HUES64 (cell line): ENCODE measurements at regions not wholly inside any gene's neighbourhood (a gene's known extent, or its start where the extent isn't known, plus 50 kb on each side); places are given as distances from the start of the nearest gene placed in this dataset.

Experiments used
- H3K27ac ChIP-seq: 2 replicates; pipeline ENCODE4 v1.7.0; 2013; ENCODE audit warnings: low read depth, low read length, inconsistent platforms
- H3K27me3 ChIP-seq: 2 replicates; pipeline ENCODE4 v1.6.1; 2013; ENCODE audit warnings: mild to moderate bottlenecking, low read length; ENCODE audit not compliant: insufficient read depth
- H3K36me3 ChIP-seq: 2 replicates; pipeline ENCODE4 v1.6.1; 2013; ENCODE audit warnings: mild to moderate bottlenecking, low read length; ENCODE audit not compliant: insufficient read depth
- H3K4me1 ChIP-seq: 2 replicates; pipeline ENCODE4 v1.6.1; 2013; ENCODE audit warnings: mild to moderate bottlenecking, low read length, moderate library complexity; ENCODE audit not compliant: insufficient read depth
- H3K4me3 ChIP-seq: 2 replicates; pipeline ENCODE4 v1.5.1; 2013; ENCODE audit warnings: mild to moderate bottlenecking, low read length, moderate library complexity
- H3K9ac ChIP-seq: 2 replicates; pipeline ENCODE4 v1.6.1; 2013; ENCODE audit warnings: mild to moderate bottlenecking, low read depth, low read length
- H3K9me3 ChIP-seq: 2 replicates; pipeline ENCODE4 v1.6.1; 2013; ENCODE audit warnings: low read depth, low read length; ENCODE audit not compliant: insufficient read depth
- WGBS: fragments of 150-250, 120-280 bp; methylation state at CpG from one replicate; pipeline ENCODE4 v1.1.7; 2013; ENCODE audit warnings: missing lambda C conversion rate; 5-methylcytosine and 5-hydroxymethylcytosine counted together

- Histone ChIP-seq H3K4me1 (no peaks in the 10 kb centered on the region), H3K4me3 (no peak overlapping the region), H3K9me3 (no peaks in the 10 kb centered on the region), H3K27ac (no peak overlapping the region), H3K9ac (no peak overlapping the region), H3K36me3 (no peaks in the 10 kb centered on the region), H3K27me3 (no peaks in the 10 kb centered on the region)
- WGBS: 95% methylated on average over 4 of the region's 4 CpGs
Observed at GRCh38 chr3:40593351-40593750, 68.6 kb downstream of the ZNF621 start.

GRCh38 chr3:40597441-40597840 is 72.7 kb downstream of the ZNF621 start:
- no peak overlapping the region for H3K9ac ChIP-seq
- no peak overlapping the region for H3K27ac ChIP-seq
- no peaks in the 10 kb centered on the region for H3K4me1 ChIP-seq
- no peaks in the 10 kb centered on the region for H3K27me3 ChIP-seq
- no peaks in the 10 kb centered on the region for H3K36me3 ChIP-seq
- 96% methylated on average over 3 of the region's 3 CpGs for WGBS
- H3K9me3 ChIP-seq: no peaks in the 10 kb centered on the region
- no peak overlapping the region for H3K4me3 ChIP-seq

GRCh38 chr3:40598338-40598737 is 73.6 kb downstream of the ZNF621 start:
- no peak overlapping the region for H3K27ac ChIP-seq

GRCh38 chr3:40598962-40599361 is 74.2 kb downstream of the ZNF621 start:
- H3K4me3 ChIP-seq: no peak overlapping the region
- 95% methylated on average over 3 of the region's 3 CpGs for WGBS
- no peaks in the 10 kb centered on the region for H3K9me3 ChIP-seq

More at GRCh38 chr3:40598338-40598737, 73.6 kb downstream of the ZNF621 start:
- no peaks in the 10 kb centered on the region for H3K9me3 ChIP-seq
- no peaks in the 10 kb centered on the region for H3K27me3 ChIP-seq
- H3K4me3 ChIP-seq: no peak overlapping the region
- no peaks in the 10 kb centered on the region for H3K36me3 ChIP-seq
- H3K9ac ChIP-seq: no peak overlapping the region
- H3K4me1 ChIP-seq: no peaks in the 10 kb centered on the region

GRCh38 chr3:40602778-40603385 is 78.1 kb downstream of the ZNF621 start:
- H3K27me3 ChIP-seq: no peaks in the 10 kb centered on the region
- no peaks in the 10 kb centered on the region for H3K4me1 ChIP-seq
- no peak overlapping the region for H3K4me3 ChIP-seq
- H3K36me3 ChIP-seq: no peaks in the 10 kb centered on the region
- no peak overlapping the region for H3K27ac ChIP-seq
- WGBS: 92% methylated on average over 1 of the region's 1 CpG
- no peak overlapping the region for H3K9ac ChIP-seq
- H3K9me3 ChIP-seq: no peaks in the 10 kb centered on the region

More at GRCh38 chr3:40598962-40599361, 74.2 kb downstream of the ZNF621 start:
- Histone ChIP-seq H3K4me1 (no peaks in the 10 kb centered on the region), H3K36me3 (no peaks in the 10 kb centered on the region), H3K27ac (no peak overlapping the region), H3K9ac (no peak overlapping the region), H3K27me3 (no peaks in the 10 kb centered on the region)

GRCh38 chr3:40605960-40606359 is 81.2 kb downstream of the ZNF621 start:
- Histone ChIP-seq H3K4me3 (no peak overlapping the region), H3K9me3 (no peaks in the 10 kb centered on the region), H3K36me3 (no peaks in the 10 kb centered on the region), H3K9ac (no peak overlapping the region), H3K4me1 (no peaks in the 10 kb centered on the region), H3K27me3 (no peaks in the 10 kb centered on the region), H3K27ac (no peak overlapping the region)
- 100% methylated on average over 1 of the region's 1 CpG for WGBS

- H3K4me3 ChIP-seq: no peak overlapping the region
- no peaks in the 10 kb centered on the region for H3K36me3 ChIP-seq
- H3K9ac ChIP-seq: no peak overlapping the region
- no peak overlapping the region for H3K27ac ChIP-seq
- 84% methylated on average over 1 of the region's 2 CpGs for WGBS
- peaks cover 16% of the 10 kb centered on the region for H3K4me1 ChIP-seq
- H3K9me3 ChIP-seq: no peaks in the 10 kb centered on the region
- H3K27me3 ChIP-seq: no peaks in the 10 kb centered on the region
Observed at GRCh38 chr3:40608091-40608490, 83.3 kb downstream of the ZNF621 start.

GRCh38 chr3:40613306-40613705 is 88.5 kb downstream of the ZNF621 start:
- WGBS: 93% methylated on average over 4 of the region's 5 CpGs
- Histone ChIP-seq H3K27me3 (no peaks in the 10 kb centered on the region), H3K9me3 (no peaks in the 10 kb centered on the region), H3K4me1 (peaks cover 42% of the 10 kb centered on the region), H3K9ac (no peak overlapping the region), H3K36me3 (no peaks in the 10 kb centered on the region), H3K4me3 (no peak overlapping the region), H3K27ac (no peak overlapping the region)

GRCh38 chr3:40615110-40615915 is 90.6 kb downstream of the ZNF621 start:
- H3K9ac ChIP-seq: peak overlapping the region; percentile 64
- no peaks in the 10 kb centered on the region for H3K36me3 ChIP-seq
- H3K9me3 ChIP-seq: no peaks in the 10 kb centered on the region
- H3K4me1 ChIP-seq: peaks cover 42% of the 10 kb centered on the region
- peak overlapping the region; percentile 58; the same call in 1 of the 2 replicates for H3K27ac ChIP-seq
- H3K4me3 ChIP-seq: peak overlapping the region; percentile 51
- 8% methylated on average over 33 of the region's 33 CpGs for WGBS
- H3K27me3 ChIP-seq: no peaks in the 10 kb centered on the region

- H3K9ac ChIP-seq: peak overlapping the region; percentile 64
- 74% methylated on average over 16 of the region's 16 CpGs for WGBS
- peak overlapping the region; percentile 51 for H3K4me3 ChIP-seq
- H3K27ac ChIP-seq: peak overlapping the region; percentile 58; the same call in 1 of the 2 replicates
- no peaks in the 10 kb centered on the region for H3K27me3 ChIP-seq
- H3K36me3 ChIP-seq: no peaks in the 10 kb centered on the region
- peaks cover 42% of the 10 kb centered on the region for H3K4me1 ChIP-seq
- no peaks in the 10 kb centered on the region for H3K9me3 ChIP-seq
Observed at GRCh38 chr3:40615918-40616819, 91.4 kb downstream of the ZNF621 start.

GRCh38 chr3:40617084-40617483 is 92.3 kb downstream of the ZNF621 start:
- 94% methylated on average over 3 of the region's 3 CpGs for WGBS
- Histone ChIP-seq H3K27ac (no peak overlapping the region), H3K36me3 (no peaks in the 10 kb centered on the region), H3K27me3 (no peaks in the 10 kb centered on the region), H3K9ac (no peak overlapping the region), H3K4me1 (peaks cover 36% of the 10 kb centered on the region), H3K9me3 (no peaks in the 10 kb centered on the region), H3K4me3 (no peak overlapping the region)
